ENCODE measurements at regions not wholly inside any gene's neighbourhood (a gene's known extent, or its start where the extent isn't known, plus 50 kb on each side); places are given as distances from the start of the nearest gene placed in this dataset.

GRCh38 chr7:54336800-54337199, 205.4 kb upstream of the VSTM2A start:
- no peak overlapping the region for H3K4me3 ChIP-seq
- no peaks in the 10 kb centered on the region for H3K4me1 ChIP-seq (replicated peaks)
- TF ChIP-seq POLR2AphosphoS5 (IDR thresholded peaks at IDR 0.05), result no peak
- no peak for TF ChIP-seq POLR2A (IDR thresholded peaks at IDR 0.05)
- no peak for TF ChIP-seq CTCF (IDR thresholded peaks at IDR 0.05)
- WGBS, result 64% methylated on average over 2 of the region's 2 CpGs
- no peaks in the 10 kb centered on the region for H3K36me3 ChIP-seq
- H3K27me3 ChIP-seq (replicated peaks; ENCODE audit: insufficient read depth), result no peaks in the 10 kb centered on the region
- intact Hi-C loops (cut with DNase I), result no loop called here
- DNase-seq (ENCODE audit: low spot score), result no peak
- no peaks in the 10 kb centered on the region for H3K9me3 ChIP-seq
- no peak overlapping the region for H3K27ac ChIP-seq

GRCh38 chr7:54337466-54337865, 204.7 kb upstream of the VSTM2A start:
- H3K9me3 ChIP-seq, result no peaks in the 10 kb centered on the region
- intact Hi-C loops (cut with DNase I), result no loop called here
- H3K4me1 ChIP-seq (replicated peaks), result no peaks in the 10 kb centered on the region
- H3K4me3 ChIP-seq, result no peak overlapping the region
- TF ChIP-seq POLR2AphosphoS5 (IDR thresholded peaks at IDR 0.05) (no peak), CTCF (IDR thresholded peaks at IDR 0.05) (no peak), POLR2A (IDR thresholded peaks at IDR 0.05) (no peak)
- no peaks in the 10 kb centered on the region for H3K27me3 ChIP-seq (replicated peaks; ENCODE audit: insufficient read depth)
- no peaks in the 10 kb centered on the region for H3K36me3 ChIP-seq
- WGBS, result 77% methylated on average over 2 of the region's 2 CpGs
- DNase-seq (ENCODE audit: low spot score), result no peak
- no peak overlapping the region for H3K27ac ChIP-seq

- Histone ChIP-seq H3K27ac (no peak overlapping the region), H3K9me3 (no peaks in the 10 kb centered on the region), H3K36me3 (no peaks in the 10 kb centered on the region), H3K4me1 (replicated peaks) (no peaks in the 10 kb centered on the region), H3K27me3 (replicated peaks; ENCODE audit: insufficient read depth) (no peaks in the 10 kb centered on the region), H3K4me3 (no peak overlapping the region)
- DNase-seq (ENCODE audit: low spot score), result no peak
- intact Hi-C loops (cut with DNase I), result no loop called here
- TF ChIP-seq POLR2A (IDR thresholded peaks at IDR 0.05), result no peak
- TF ChIP-seq CTCF (IDR thresholded peaks at IDR 0.05), result no peak
- no peak for TF ChIP-seq POLR2AphosphoS5 (IDR thresholded peaks at IDR 0.05)
- 46% methylated on average over 3 of the region's 3 CpGs for WGBS
Observed at GRCh38 chr7:54338319-54338718, 203.9 kb upstream of the VSTM2A start.

DNA sequence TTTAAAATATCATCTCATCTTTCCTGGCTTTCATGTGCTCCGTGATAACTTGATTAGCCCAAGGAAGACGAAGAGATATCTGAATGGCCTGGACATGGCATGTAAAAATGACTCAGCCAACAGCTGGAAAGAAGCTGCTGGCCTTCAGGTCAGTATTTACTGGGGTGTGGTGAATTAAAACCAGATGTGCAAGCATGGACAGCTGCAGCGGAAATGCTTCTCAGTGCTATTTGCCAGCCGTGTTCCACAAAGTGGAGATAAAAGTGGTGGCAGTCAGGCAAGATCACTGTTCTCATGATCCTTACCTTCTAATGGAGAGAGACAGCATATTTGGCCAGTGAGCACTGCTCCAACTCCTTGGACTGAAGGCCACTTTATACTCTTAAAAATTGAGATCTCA, 203.1 kb upstream of the VSTM2A start:
- no peak for TF ChIP-seq POLR2AphosphoS5 (IDR thresholded peaks at IDR 0.05)
- TF ChIP-seq POLR2A (IDR thresholded peaks at IDR 0.05), result no peak
- TF ChIP-seq CTCF (IDR thresholded peaks at IDR 0.05), result no peak
- 62% methylated on average over 4 of the region's 4 CpGs for WGBS

DNA sequence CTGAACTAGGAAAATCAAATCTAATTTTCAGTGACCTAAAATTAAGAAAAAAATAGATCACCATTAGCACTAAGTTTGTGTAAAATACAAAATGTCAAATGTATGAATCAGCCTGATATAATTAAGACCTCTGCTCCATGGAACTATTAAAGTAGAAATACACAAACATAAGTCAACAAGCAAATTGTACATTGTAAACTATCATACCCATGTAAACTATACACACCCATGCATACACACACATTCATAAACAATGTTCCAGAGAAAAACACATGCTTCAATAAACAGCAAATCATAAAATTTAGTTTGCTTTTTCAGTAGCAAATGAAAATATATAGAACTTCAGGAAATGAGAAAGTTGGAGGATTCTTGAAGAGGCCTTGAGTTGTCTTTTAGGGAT, 199.7 kb upstream of the VSTM2A start:
- Histone ChIP-seq H3K4me1 (replicated peaks) (no peaks in the 10 kb centered on the region), H3K36me3 (no peaks in the 10 kb centered on the region), H3K27me3 (replicated peaks; ENCODE audit: insufficient read depth) (no peaks in the 10 kb centered on the region), H3K27ac (no peak overlapping the region), H3K4me3 (no peak overlapping the region), H3K9me3 (no peaks in the 10 kb centered on the region)
- no peak for TF ChIP-seq CTCF (IDR thresholded peaks at IDR 0.05)
- no peak for TF ChIP-seq POLR2AphosphoS5 (IDR thresholded peaks at IDR 0.05)
- TF ChIP-seq POLR2A (IDR thresholded peaks at IDR 0.05), result no peak
- DNase-seq (ENCODE audit: low spot score), result no peak
- intact Hi-C loops (cut with DNase I), result no loop called here

More for the DNA sequence above, 203.1 kb upstream of the VSTM2A start:
- Histone ChIP-seq H3K4me1 (replicated peaks) (no peaks in the 10 kb centered on the region), H3K27me3 (replicated peaks; ENCODE audit: insufficient read depth) (no peaks in the 10 kb centered on the region), H3K4me3 (no peak overlapping the region), H3K9me3 (no peaks in the 10 kb centered on the region), H3K27ac (no peak overlapping the region), H3K36me3 (no peaks in the 10 kb centered on the region)
- DNase-seq (ENCODE audit: low spot score), result no peak
- intact Hi-C loops (cut with DNase I), result no loop called here

Measured in prostate gland (tissue), 2 donors.